ENCODE measurements at regions not wholly inside any gene's neighbourhood (a gene's known extent, or its start where the extent isn't known, plus 50 kb on each side); places are given as distances from the start of the nearest gene placed in this dataset.

DNA sequence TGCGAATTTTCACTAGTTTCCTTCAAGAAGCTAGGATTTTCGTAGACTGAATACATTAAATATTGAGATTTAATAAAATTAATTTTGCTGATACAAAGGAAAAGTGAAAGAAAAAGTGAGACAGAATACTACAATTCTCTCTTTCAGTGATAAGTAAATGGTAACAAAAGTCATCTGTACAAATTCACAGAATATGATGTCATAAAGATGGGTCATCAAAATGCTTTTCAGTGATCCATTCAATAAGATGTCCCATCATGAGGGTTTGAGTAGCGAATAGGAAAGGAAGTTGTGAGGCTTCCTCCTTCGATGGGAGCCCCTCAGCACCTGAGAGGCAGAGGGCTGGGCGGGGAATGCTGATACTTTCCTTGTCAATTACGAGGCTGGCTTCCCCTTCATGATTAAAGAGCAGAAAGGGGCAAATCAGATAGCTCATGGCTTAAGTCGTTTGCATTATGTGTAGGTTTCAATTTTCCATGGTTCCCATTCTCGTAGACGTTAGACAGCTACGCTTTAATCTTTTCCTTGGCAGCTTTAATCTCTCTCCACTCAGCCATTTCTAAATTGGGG is 108.8 kb upstream of the SORBS2 start:
- DNase-seq = no peak
- no peaks in the 10 kb centered on the region for H3K27me3 ChIP-seq (ENCODE audit: control insufficient read depth, insufficient read depth, low read length)
- WGBS (ENCODE audit: insufficient coverage) = 74% methylated on average over 4 of the region's 10 CpGs
- no peak overlapping the region for H3K27ac ChIP-seq (ENCODE audit: low read length)
- H3K9me3 ChIP-seq (replicated peaks; ENCODE audit: control insufficient read depth, low read depth, low read length) = no peaks in the 10 kb centered on the region
- no peaks in the 10 kb centered on the region for H3K36me3 ChIP-seq (ENCODE audit: control insufficient read depth, insufficient read depth, low read length)
- no peaks in the 10 kb centered on the region for H3K4me1 ChIP-seq (ENCODE audit: control insufficient read depth, insufficient read depth, low read length)
- no peak overlapping the region for H3K4me3 ChIP-seq (ENCODE audit: low read length)

DNA sequence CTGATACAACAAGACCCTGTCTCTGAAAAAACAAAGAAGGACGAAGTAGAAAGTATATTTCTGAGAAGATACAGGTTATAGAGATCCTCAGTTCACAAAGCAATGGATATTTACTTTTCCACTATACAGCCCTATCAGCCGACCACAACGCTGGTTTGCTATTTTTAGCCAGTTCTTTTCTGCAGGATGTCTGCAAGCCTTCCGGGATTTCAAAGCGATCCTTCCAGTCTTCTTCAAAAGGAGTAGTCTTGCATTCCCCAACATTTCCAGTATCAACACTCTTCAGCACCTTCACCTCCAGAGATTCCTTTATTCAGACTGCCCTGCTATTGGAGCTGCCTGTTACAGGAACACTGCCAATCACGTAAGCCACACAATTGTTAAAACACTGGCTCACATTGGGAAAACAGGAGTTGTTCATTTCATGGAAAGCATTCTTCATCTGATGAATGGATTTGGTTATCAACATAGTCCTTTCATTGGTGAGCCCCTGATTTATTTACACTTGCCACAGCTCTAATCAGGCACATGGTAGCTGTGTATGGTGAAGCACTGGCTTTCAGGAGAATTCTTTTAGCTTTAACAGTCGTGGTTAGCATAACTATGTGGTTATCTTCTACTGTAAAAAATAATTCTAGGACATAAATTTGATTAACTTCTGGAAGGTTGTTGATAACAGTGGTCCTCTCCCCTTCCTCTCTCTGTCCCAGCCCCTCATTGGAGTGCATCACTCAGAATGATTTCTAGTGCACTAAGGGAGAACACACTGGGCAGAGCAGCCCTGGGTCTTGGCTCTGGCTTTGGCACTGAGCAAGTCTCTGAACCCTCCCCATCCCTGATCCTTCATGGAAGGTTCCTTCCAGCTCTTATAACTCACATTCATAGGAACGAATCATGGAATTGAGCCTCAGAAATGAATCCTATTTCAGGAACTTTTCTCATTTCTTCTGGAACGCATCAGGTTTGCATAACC is 109.9 kb upstream of the SORBS2 start:
- H3K27ac ChIP-seq (ENCODE audit: low read length) = no peak overlapping the region
- WGBS (ENCODE audit: insufficient coverage) = 29% methylated on average over 5 of the region's 9 CpGs

DNA sequence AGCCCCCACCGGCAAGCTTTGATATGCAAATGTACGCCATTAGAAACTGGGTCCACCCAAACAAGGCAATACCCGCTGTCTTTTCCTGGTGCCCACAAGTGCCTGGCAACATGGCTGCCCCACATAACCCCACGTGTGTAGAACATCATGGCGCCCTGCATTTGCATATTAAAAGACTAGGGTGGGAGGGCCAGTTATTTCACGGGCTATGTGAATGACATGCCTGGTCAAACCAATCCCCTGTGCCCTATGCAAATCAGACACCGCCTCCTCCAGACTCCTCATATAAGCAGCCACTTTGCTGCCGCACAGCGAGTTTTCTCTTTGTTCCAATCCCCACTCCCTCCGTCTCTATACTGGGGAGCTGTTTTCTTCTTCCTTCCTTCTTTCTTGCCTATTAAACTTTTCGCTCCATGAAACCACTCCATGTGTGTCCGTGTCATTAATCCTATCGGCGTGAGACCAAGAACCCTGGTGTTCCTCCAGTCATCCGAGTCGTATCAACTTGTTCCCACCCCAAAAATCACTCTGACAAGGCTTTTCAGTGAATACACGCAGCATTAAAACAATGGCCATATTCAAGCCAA is 112.6 kb upstream of the SORBS2 start:
- H3K9me3 ChIP-seq (replicated peaks; ENCODE audit: control insufficient read depth, low read depth, low read length) = no peaks in the 10 kb centered on the region
- WGBS (ENCODE audit: insufficient coverage) = 90% methylated on average over 14 of the region's 17 CpGs
- no peak overlapping the region for H3K27ac ChIP-seq (ENCODE audit: low read length)
- no peaks in the 10 kb centered on the region for H3K27me3 ChIP-seq (ENCODE audit: control insufficient read depth, insufficient read depth, low read length)
- no peaks in the 10 kb centered on the region for H3K4me1 ChIP-seq (ENCODE audit: control insufficient read depth, insufficient read depth, low read length)
- no peak overlapping the region for H3K4me3 ChIP-seq (ENCODE audit: low read length)
- no peaks in the 10 kb centered on the region for H3K36me3 ChIP-seq (ENCODE audit: control insufficient read depth, insufficient read depth, low read length)
- DNase-seq = no peak

More for the DNA sequence above, 109.9 kb upstream of the SORBS2 start:
- DNase-seq = peak; percentile 8
- H3K4me1 ChIP-seq (ENCODE audit: control insufficient read depth, insufficient read depth, low read length) = no peaks in the 10 kb centered on the region
- H3K9me3 ChIP-seq (replicated peaks; ENCODE audit: control insufficient read depth, low read depth, low read length) = no peaks in the 10 kb centered on the region
- H3K27me3 ChIP-seq (ENCODE audit: control insufficient read depth, insufficient read depth, low read length) = no peaks in the 10 kb centered on the region
- H3K36me3 ChIP-seq (ENCODE audit: control insufficient read depth, insufficient read depth, low read length) = no peaks in the 10 kb centered on the region
- H3K4me3 ChIP-seq (ENCODE audit: low read length) = no peak overlapping the region

DNA sequence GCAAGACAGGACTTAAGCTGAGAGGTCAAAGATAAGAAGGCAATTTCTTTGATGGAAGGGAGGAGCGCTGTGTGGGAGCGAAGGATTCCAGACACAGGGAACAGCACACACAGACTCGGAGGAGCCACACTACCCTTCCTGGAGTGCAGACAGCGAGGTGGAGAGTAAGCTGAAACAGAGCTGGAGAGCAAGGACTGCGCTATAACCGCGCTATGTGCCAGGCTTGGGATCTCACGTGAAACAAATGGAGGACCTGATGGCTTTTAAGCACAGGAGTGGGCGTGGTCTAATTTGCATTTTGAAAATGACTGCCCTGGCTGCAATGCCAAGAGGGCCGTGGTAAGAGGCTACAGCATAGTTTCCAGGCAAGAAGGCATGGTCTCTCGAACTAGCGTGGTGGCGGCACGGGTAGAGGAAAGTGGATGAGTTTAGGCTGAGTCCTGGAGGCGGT is 113.9 kb upstream of the SORBS2 start:
- Histone ChIP-seq H3K36me3 (ENCODE audit: control insufficient read depth, insufficient read depth, low read length) (no peaks in the 10 kb centered on the region), H3K9me3 (replicated peaks; ENCODE audit: control insufficient read depth, low read depth, low read length) (no peaks in the 10 kb centered on the region), H3K27me3 (ENCODE audit: control insufficient read depth, insufficient read depth, low read length) (no peaks in the 10 kb centered on the region), H3K27ac (ENCODE audit: low read length) (no peak overlapping the region), H3K4me1 (ENCODE audit: control insufficient read depth, insufficient read depth, low read length) (no peaks in the 10 kb centered on the region), H3K4me3 (ENCODE audit: low read length) (no peak overlapping the region)
- 69% methylated on average over 15 of the region's 15 CpGs for WGBS (ENCODE audit: insufficient coverage)
- DNase-seq = no peak

DNA sequence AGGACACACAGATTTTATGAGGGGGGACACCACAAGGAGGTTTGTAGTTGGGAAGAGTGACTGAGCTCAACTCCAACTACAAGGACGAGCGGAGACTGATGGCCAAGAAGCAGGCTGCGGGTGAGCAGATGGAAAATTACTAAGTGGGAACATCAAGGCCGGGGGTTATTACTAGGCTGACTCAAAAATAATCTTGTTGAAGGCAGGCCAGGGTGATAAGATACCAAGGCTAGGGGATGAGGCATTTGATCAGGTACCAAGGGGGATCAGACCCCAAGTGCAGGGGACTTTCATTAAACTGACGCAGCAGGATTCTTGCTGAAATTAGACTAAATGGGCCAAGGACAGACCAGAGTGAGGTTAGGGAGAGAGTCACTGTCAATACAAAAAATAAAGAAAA is 119.4 kb upstream of the SORBS2 start:
- H3K27ac ChIP-seq (ENCODE audit: low read length) = no peak overlapping the region
- no peaks in the 10 kb centered on the region for H3K9me3 ChIP-seq (replicated peaks; ENCODE audit: control insufficient read depth, low read depth, low read length)
- 87% methylated on average over 5 of the region's 5 CpGs for WGBS (ENCODE audit: insufficient coverage)
- H3K4me1 ChIP-seq (ENCODE audit: control insufficient read depth, insufficient read depth, low read length) = peaks cover 7% of the 10 kb centered on the region
- no peaks in the 10 kb centered on the region for H3K27me3 ChIP-seq (ENCODE audit: control insufficient read depth, insufficient read depth, low read length)
- no peak for DNase-seq
- H3K4me3 ChIP-seq (ENCODE audit: low read length) = no peak overlapping the region
- no peaks in the 10 kb centered on the region for H3K36me3 ChIP-seq (ENCODE audit: control insufficient read depth, insufficient read depth, low read length)

DNA sequence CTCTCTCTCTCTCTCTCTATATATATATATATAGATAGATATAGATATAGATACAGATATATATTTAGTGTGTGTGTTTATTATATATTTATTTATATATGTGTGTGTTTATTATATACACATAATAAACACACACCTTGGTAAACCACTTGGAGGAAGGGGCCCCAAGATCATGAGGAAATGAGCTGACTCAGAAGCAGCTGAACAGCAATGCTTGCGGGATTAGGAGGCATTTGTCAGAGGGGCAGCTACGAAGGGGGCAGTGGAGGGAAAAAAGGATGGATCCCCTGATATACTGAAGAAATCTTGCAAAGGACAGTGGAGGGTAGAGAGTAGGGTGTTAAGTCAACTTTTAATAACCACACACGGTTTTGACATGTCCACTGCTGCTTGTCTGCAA is 120.0 kb upstream of the SORBS2 start:
- Histone ChIP-seq H3K27me3 (ENCODE audit: control insufficient read depth, insufficient read depth, low read length) (no peaks in the 10 kb centered on the region), H3K9me3 (replicated peaks; ENCODE audit: control insufficient read depth, low read depth, low read length) (no peaks in the 10 kb centered on the region), H3K4me3 (ENCODE audit: low read length) (no peak overlapping the region), H3K4me1 (ENCODE audit: control insufficient read depth, insufficient read depth, low read length) (peaks cover 7% of the 10 kb centered on the region), H3K27ac (ENCODE audit: low read length) (no peak overlapping the region), H3K36me3 (ENCODE audit: control insufficient read depth, insufficient read depth, low read length) (no peaks in the 10 kb centered on the region)
- DNase-seq = no peak
- 38% methylated on average over 2 of the region's 3 CpGs for WGBS (ENCODE audit: insufficient coverage)

DNA sequence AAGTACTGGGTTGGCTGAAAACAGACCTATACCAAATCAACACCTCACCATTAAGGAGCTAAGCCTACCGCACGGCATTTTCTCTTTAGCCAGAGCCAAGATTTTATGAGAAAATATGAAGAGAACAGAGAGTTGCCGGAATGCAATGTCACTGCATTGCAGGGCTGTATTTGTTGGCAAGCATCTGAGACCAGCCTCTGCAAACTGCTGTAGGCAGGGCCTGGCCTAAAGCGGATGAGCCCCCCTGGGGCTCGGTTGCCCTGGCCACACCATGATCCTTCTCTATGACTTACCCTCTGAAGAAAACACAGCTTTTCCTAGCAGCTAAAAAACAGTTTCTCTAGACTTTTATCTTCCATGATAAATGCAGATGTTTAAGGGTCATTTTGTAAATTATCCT is 120.5 kb upstream of the SORBS2 start:
- DNase-seq = peak; percentile 6
- Histone ChIP-seq H3K36me3 (ENCODE audit: control insufficient read depth, insufficient read depth, low read length) (no peaks in the 10 kb centered on the region), H3K27ac (ENCODE audit: low read length) (peak overlapping the region; percentile 6), H3K27me3 (ENCODE audit: control insufficient read depth, insufficient read depth, low read length) (no peaks in the 10 kb centered on the region), H3K4me3 (ENCODE audit: low read length) (no peak overlapping the region), H3K4me1 (ENCODE audit: control insufficient read depth, insufficient read depth, low read length) (peaks cover 7% of the 10 kb centered on the region), H3K9me3 (replicated peaks; ENCODE audit: control insufficient read depth, low read depth, low read length) (no peaks in the 10 kb centered on the region)
- WGBS (ENCODE audit: insufficient coverage) = no CpG with 5 or more reads among the region's 5 CpGs

DNA sequence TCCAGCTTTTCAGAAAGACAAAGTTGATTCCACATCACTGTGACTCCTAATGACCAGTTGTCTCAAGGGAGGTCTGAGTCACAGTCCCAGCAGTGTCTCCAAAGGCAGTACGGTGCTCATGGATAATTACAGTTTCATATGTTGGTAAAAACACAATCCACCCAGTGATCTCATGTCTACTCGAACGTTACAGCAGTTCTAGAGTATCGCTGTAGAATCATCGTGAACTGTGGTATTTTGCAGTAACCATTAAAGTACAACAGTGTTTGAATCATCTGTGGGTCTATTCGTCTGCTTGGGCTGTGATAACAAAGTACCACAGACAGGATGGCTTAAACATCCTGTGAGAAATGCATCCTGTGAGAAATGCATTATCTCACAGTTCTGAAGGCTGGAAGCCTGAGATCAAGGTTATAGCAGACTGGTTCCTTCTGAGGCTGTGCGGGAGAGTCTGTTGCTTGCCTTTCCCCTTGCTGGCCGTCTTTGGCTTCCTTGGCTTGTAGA is 121.1 kb upstream of the SORBS2 start:
- H3K27ac ChIP-seq (ENCODE audit: low read length) = no peak overlapping the region
- H3K9me3 ChIP-seq (replicated peaks; ENCODE audit: control insufficient read depth, low read depth, low read length) = no peaks in the 10 kb centered on the region
- 49% methylated on average over 6 of the region's 8 CpGs for WGBS (ENCODE audit: insufficient coverage)
- no peaks in the 10 kb centered on the region for H3K36me3 ChIP-seq (ENCODE audit: control insufficient read depth, insufficient read depth, low read length)
- no peaks in the 10 kb centered on the region for H3K27me3 ChIP-seq (ENCODE audit: control insufficient read depth, insufficient read depth, low read length)
- peaks cover 7% of the 10 kb centered on the region for H3K4me1 ChIP-seq (ENCODE audit: control insufficient read depth, insufficient read depth, low read length)
- peak; percentile 37 for DNase-seq
- H3K4me3 ChIP-seq (ENCODE audit: low read length) = no peak overlapping the region

DNA sequence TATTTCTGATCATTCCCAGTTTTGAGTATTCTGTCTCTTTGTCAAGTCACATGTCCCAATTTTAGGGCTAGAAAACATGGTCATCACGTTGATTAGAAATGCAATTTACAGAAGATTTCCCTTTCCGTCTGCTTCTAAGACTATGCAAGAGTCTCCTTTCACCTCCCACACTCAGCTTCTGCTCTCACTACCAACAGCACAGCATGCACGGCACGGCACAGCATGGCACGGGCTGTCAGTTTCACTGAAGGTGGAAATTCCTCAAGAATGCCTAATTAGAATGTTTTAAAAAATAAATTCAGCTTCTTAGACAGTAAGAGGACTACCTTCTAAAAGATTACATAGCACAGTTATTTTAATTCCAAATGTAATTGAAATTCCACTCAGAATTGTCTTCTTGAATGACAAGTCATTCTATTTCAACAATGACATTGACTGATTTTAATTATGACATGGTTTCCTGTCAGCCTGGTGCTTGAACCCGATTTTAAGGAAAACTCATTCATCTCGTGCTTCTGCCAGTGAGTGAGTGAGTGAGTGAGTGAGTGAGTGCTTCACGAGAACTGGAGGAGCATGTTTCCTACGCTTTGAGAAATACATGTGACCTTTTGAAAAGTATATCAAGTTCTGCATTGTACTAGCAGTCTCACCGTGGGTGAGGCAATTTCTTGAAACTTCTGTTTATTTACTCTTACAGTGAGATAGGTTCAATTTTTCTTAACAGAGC is 124.8 kb upstream of the SORBS2 start:
- H3K27me3 ChIP-seq (ENCODE audit: control insufficient read depth, insufficient read depth, low read length) = no peaks in the 10 kb centered on the region
- no peaks in the 10 kb centered on the region for H3K36me3 ChIP-seq (ENCODE audit: control insufficient read depth, insufficient read depth, low read length)
- DNase-seq = no peak
- WGBS (ENCODE audit: insufficient coverage) = 40% methylated on average over 4 of the region's 10 CpGs
- H3K9me3 ChIP-seq (replicated peaks; ENCODE audit: control insufficient read depth, low read depth, low read length) = no peaks in the 10 kb centered on the region
- no peak overlapping the region for H3K27ac ChIP-seq (ENCODE audit: low read length)
- H3K4me1 ChIP-seq (ENCODE audit: control insufficient read depth, insufficient read depth, low read length) = peaks cover 7% of the 10 kb centered on the region
- H3K4me3 ChIP-seq (ENCODE audit: low read length) = no peak overlapping the region

Measured in muscle of leg (tissue), 3 donors.